ENCODE measurements at regions not wholly inside any gene's neighbourhood (a gene's known extent, or its start where the extent isn't known, plus 50 kb on each side); places are given as distances from the start of the nearest gene placed in this dataset.
A peak's percentile ranks its signal among the peaks of the same experiment; 100 is the strongest.

- TF ChIP-seq POLR2A (IDR thresholded peaks at IDR 0.05) (no peak), CTCF (IDR thresholded peaks at IDR 0.05) (no peak)
- intact Hi-C loops (cut with DNase I): no loop called here
- DNase-seq: no peak
- WGBS, 4 donors: 72 to 90% (median 80%) methylated on average over 6 of the region's 6 CpGs
- Histone ChIP-seq H3K4me1 (peaks cover 0 to 12% (median 0%) of the 10 kb centered on the region in 12 donors), H3K27ac (no peak overlapping the region), H3K9me3 (no peaks in the 10 kb centered on the region), H3K36me3 (no peaks in the 10 kb centered on the region), H3K27me3 (no peaks in the 10 kb centered on the region), H3K4me3 (no peak overlapping the region)
- no peak for ATAC-seq
Observed at GRCh38 chr1:87591492-87591891, 262.8 kb downstream of the LMO4 start.

GRCh38 chr1:87592156-87592555 lies 263.5 kb downstream of the LMO4 start:
- ATAC-seq (no peak), DNase-seq (no peak)
- H3K27ac ChIP-seq: no peak overlapping the region
- H3K4me3 ChIP-seq: no peak overlapping the region
- intact Hi-C loops (cut with DNase I): no loop called here
- TF ChIP-seq CTCF (IDR thresholded peaks at IDR 0.05): no peak
- TF ChIP-seq POLR2A (IDR thresholded peaks at IDR 0.05): no peak
- H3K27me3 ChIP-seq: no peaks in the 10 kb centered on the region
- H3K36me3 ChIP-seq: no peaks in the 10 kb centered on the region
- H3K9me3 ChIP-seq: no peaks in the 10 kb centered on the region
- H3K4me1 ChIP-seq: peaks cover 0 to 10% (median 0%) of the 10 kb centered on the region in 12 donors
- 92 to 96% (median 94%) methylated on average over 2 of the region's 2 CpGs for WGBS, 4 donors

- no peaks in the 10 kb centered on the region for H3K9me3 ChIP-seq
- no peak for TF ChIP-seq POLR2A (IDR thresholded peaks at IDR 0.05)
- no peak for TF ChIP-seq CTCF (IDR thresholded peaks at IDR 0.05)
- peak overlapping the region in 1 of 12 donors; percentile 63 for H3K27ac ChIP-seq
- H3K4me3 ChIP-seq: no peak overlapping the region
- DNase-seq (no peak), ATAC-seq (no peak)
- H3K36me3 ChIP-seq: no peaks in the 10 kb centered on the region
- peaks cover 0 to 9% (median 0%) of the 10 kb centered on the region in 12 donors for H3K4me1 ChIP-seq
- H3K27me3 ChIP-seq: no peaks in the 10 kb centered on the region
- intact Hi-C loops (cut with DNase I): no loop called here
- 74 to 81% (median 77%) methylated on average over 8 of the region's 8 CpGs for WGBS, 4 donors
Observed at GRCh38 chr1:87594736-87595383, 266.2 kb downstream of the LMO4 start.

- Histone ChIP-seq H3K4me3 (no peak overlapping the region), H3K4me1 (peaks cover 0 to 9% (median 0%) of the 10 kb centered on the region in 12 donors), H3K9me3 (no peaks in the 10 kb centered on the region), H3K27me3 (no peaks in the 10 kb centered on the region), H3K27ac (peak overlapping the region in 1 of 12 donors; percentile 63), H3K36me3 (no peaks in the 10 kb centered on the region)
- intact Hi-C loops (cut with DNase I): no loop called here
- TF ChIP-seq POLR2A (IDR thresholded peaks at IDR 0.05) (no peak), CTCF (IDR thresholded peaks at IDR 0.05) (no peak)
- no peak for DNase-seq
- whole genome bisulfite sequencing, 4 donors: 60 to 64% (median 61%) methylated on average over 3 of the region's 3 CpGs
- ATAC-seq: no peak
Observed at GRCh38 chr1:87595384-87595781, 266.7 kb downstream of the LMO4 start.
